Muscle layer of colon (tissue), 2 donors: ENCODE measurements at regions not wholly inside any gene's neighbourhood (a gene's known extent, or its start where the extent isn't known, plus 50 kb on each side); places are given as distances from the start of the nearest gene placed in this dataset.

ENCODE experiments used
- H3K27ac ChIP-seq: one replicate; pipeline ENCODE4 v1.7.0; 2013; ENCODE audit warnings: low read depth, mild to moderate bottlenecking, low read length, moderate library complexity
- H3K27me3 ChIP-seq, 2 donors: one replicate each; pipeline ENCODE4 v1.7.0; 2013; ENCODE audit warnings: low read length in 2 of 2, mild to moderate bottlenecking in 2 of 2; ENCODE audit not compliant: insufficient read depth in 2 of 2, control insufficient read depth in 1 of 2
- H3K36me3 ChIP-seq: one replicate; pipeline ENCODE4 v1.7.0; 2013; ENCODE audit warnings: mild to moderate bottlenecking, low read length; ENCODE audit not compliant: insufficient read depth
- H3K4me1 ChIP-seq: one replicate; pipeline ENCODE4 v1.7.0; 2013; ENCODE audit warnings: mild to moderate bottlenecking, low read length; ENCODE audit not compliant: insufficient read depth
- H3K4me3 ChIP-seq, 2 donors: one replicate each; pipeline ENCODE4 v1.7.0; 2013; ENCODE audit warnings: low read length in 2 of 2, low read depth in 1 of 2, mild to moderate bottlenecking in 1 of 2, moderate library complexity in 1 of 2
- H3K9ac ChIP-seq: one replicate; pipeline ENCODE4 v1.7.0; 2013; ENCODE audit warnings: low read length
- H3K9me3 ChIP-seq: one replicate; pipeline ENCODE4 v1.7.0; 2013; ENCODE audit warnings: mild to moderate bottlenecking, low read length
- donor health status: abdominal sarcoma.
- donor health status: Adenocarcinoma of cecum.

DNA sequence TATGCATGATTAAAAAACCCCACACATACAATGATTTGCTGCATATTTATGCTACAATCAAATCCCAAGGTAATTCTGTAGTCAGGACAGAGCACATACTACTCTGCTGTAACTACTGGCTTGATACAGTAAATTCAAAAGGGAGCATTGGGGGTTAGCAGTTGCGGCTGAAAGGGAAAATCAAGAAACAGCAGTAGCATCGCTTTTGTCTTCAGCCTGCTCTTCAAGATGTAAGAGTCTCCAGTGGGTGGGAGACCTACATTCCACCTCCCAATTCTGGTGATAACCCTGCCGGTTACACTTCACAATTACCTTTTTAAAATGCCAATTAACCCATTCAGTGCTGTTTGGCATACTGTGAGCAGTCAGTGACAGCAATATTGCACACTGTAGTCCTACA is 259.4 kb downstream of the NR2F2 start:
- Histone ChIP-seq H3K9ac (no peak overlapping the region), H3K4me3 (no peak overlapping the region), H3K27ac (no peak overlapping the region), H3K36me3 (no peaks in the 10 kb centered on the region), H3K27me3 (no peaks in the 10 kb centered on the region), H3K9me3 (no peaks in the 10 kb centered on the region), H3K4me1 (no peaks in the 10 kb centered on the region)

DNA sequence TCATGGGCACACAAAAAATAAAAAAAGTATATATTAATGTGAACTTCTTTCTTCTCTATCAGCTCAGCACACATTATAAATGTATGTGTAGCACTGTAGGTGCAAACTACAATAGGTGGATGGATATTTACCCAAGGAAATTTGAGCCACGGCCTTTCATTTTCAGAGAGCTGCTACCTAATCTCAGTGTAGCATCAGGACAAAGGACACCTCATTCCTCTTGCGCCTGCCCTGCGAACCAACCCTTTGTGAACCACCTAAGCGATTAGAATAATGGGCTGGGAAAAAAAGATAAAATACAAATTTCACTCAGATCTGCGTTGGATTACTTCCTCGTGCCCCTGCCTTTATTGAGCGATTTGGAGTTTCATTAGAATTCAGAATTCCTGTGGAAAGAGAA is 263.2 kb downstream of the NR2F2 start:
- no peaks in the 10 kb centered on the region for H3K27me3 ChIP-seq
- H3K4me1 ChIP-seq: no peaks in the 10 kb centered on the region
- H3K4me3 ChIP-seq: no peak overlapping the region
- H3K9ac ChIP-seq: no peak overlapping the region
- H3K36me3 ChIP-seq: no peaks in the 10 kb centered on the region
- H3K9me3 ChIP-seq: no peaks in the 10 kb centered on the region
- no peak overlapping the region for H3K27ac ChIP-seq

DNA sequence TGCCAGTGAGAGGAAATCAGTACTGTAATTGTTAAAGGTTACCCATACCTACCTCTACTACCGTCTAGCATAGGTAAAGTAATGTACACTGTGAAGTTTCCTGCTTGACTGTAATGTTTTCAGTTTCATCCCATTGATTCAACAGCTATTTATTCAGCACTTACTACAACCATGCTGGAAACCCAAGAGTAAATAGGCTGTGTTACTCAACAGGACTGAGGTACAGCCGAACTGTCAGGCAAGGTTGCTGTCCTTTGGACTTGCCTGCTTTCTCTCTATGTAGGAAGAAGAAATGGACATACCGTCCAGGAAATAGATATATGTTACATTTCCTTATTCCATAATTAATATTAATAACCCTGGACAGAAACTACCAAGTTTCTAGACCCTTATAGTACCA is 265.5 kb downstream of the NR2F2 start:
- Histone ChIP-seq H3K9ac (no peak overlapping the region), H3K4me1 (no peaks in the 10 kb centered on the region), H3K9me3 (no peaks in the 10 kb centered on the region), H3K27me3 (no peaks in the 10 kb centered on the region), H3K4me3 (no peak overlapping the region), H3K36me3 (no peaks in the 10 kb centered on the region), H3K27ac (no peak overlapping the region)

DNA sequence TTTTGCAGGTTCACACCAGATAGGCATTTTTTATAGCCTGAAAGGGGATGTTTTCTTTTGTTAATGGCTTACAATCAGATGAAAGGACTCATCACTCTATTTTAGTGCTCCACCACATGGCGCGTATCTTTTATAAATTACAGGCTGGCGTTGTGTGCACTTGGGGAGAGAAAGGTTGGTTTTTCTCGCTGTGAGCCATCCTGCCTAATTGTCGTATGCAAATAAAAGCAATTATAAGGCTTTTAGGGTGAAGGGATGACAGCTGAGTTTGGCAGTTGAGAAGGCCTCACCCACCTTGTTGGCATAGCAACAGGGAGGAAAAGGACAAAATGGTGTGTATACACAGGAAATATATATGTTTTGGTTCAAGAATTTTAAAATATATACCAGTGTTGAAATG is 268.0 kb downstream of the NR2F2 start:
- H3K4me1 ChIP-seq: no peaks in the 10 kb centered on the region
- H3K27me3 ChIP-seq: no peaks in the 10 kb centered on the region
- H3K27ac ChIP-seq: no peak overlapping the region
- no peaks in the 10 kb centered on the region for H3K9me3 ChIP-seq
- H3K4me3 ChIP-seq: no peak overlapping the region
- H3K36me3 ChIP-seq: no peaks in the 10 kb centered on the region
- no peak overlapping the region for H3K9ac ChIP-seq

DNA sequence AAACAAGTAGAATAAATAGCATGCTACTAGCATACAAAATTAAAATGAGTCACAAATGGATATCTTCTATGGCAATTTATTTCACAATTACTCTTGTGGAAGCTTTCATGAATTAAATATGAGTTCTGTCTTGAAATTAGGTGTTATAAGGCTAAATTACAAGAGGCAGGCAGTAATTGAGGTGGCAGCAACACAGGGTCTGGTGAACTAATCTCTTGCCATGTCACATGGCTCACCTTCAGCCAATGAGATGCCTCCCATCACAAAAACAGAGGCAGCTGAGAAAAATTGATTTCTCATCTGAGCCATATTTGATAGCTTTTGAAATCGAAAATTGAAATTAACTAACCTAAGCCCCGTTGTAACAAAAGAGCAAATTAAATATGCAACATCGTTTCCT is 268.8 kb downstream of the NR2F2 start:
- H3K27me3 ChIP-seq: no peaks in the 10 kb centered on the region
- no peaks in the 10 kb centered on the region for H3K4me1 ChIP-seq
- H3K27ac ChIP-seq: no peak overlapping the region
- no peaks in the 10 kb centered on the region for H3K36me3 ChIP-seq
- no peaks in the 10 kb centered on the region for H3K9me3 ChIP-seq
- no peak overlapping the region for H3K4me3 ChIP-seq
- H3K9ac ChIP-seq: no peak overlapping the region

DNA sequence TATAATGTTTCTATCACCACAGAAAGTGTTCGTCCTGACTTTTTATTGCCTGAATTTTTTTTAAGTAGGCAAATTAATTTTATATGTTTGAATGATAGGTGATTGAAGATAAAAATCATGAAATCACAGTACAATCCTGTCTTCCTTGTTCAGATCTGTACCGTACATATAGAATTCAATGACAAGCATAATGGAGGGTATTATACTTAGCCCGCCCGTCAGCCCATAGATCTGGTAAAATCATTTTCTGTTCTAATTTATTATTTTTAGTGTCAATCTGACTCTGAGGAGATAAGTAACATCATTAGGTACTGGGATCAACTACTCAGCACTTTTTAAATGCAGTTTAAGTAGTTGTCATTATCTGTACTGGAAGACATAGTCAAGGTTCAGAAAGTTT is 269.9 kb downstream of the NR2F2 start:
- no peak overlapping the region for H3K27ac ChIP-seq
- no peaks in the 10 kb centered on the region for H3K36me3 ChIP-seq
- no peak overlapping the region for H3K9ac ChIP-seq
- no peaks in the 10 kb centered on the region for H3K27me3 ChIP-seq
- H3K9me3 ChIP-seq: no peaks in the 10 kb centered on the region
- H3K4me1 ChIP-seq: no peaks in the 10 kb centered on the region
- H3K4me3 ChIP-seq: no peak overlapping the region

DNA sequence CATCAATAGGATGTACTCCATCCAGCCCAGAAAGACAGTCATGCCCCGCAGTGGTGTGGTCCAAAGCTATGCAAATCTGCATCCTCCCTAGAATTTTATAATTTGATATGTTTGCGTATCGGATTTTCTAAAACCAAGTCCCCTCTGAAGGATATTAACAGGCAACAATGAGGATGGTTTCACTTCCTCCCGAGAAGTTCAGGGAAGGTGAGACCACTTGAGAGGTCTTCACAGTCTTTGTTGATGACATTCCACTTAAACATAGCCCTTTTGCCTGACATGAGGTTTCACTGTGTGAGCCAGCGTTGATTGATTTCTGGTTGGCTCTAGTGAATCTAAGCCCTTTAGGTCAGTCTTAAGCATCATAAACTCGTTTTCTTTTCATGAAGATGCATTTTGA is 276.1 kb downstream of the NR2F2 start:
- Histone ChIP-seq H3K36me3 (no peaks in the 10 kb centered on the region), H3K27me3 (no peaks in the 10 kb centered on the region), H3K4me3 (no peak overlapping the region), H3K9me3 (no peaks in the 10 kb centered on the region), H3K27ac (no peak overlapping the region), H3K4me1 (no peaks in the 10 kb centered on the region), H3K9ac (no peak overlapping the region)

DNA sequence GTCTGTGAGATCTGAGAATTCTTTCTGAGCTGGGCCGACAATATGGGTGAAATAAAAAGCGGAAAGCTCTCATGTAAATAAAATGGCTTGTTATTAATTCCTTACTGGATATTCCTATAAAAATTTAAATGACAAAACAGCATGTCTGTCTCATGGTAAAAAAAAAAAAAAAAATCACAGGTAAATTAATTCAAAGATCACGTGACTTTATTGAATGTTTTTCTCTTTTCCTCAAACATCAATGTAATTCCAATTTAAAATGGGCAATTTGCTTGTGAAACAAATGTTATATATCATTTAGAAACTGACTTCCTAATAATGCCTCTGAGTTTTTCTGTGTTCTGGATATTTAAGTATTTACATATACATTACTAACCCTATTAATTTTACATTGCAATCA is 280.3 kb downstream of the NR2F2 start:
- H3K4me3 ChIP-seq: no peak overlapping the region
- no peaks in the 10 kb centered on the region for H3K4me1 ChIP-seq

DNA sequence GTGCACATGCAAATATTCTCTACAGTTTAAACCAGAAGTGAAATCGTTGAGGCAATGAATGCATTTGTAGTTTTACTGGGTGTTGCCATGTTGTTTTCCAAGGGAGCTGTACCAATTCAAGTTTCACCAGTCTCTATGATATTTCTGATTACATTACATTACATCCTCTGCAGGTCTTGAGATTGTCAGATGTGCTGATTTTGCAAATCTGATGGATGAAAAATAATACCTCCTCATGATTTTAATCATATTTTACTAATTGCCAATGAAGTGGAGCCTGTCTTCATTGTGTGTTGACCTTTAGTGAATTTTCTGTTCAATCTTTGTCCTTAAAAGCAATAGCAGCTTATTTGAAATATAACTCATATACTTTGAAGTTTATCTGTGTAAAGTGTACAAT is 282.4 kb downstream of the NR2F2 start:
- H3K27me3 ChIP-seq: no peaks in the 10 kb centered on the region
- H3K9ac ChIP-seq: no peak overlapping the region
- H3K36me3 ChIP-seq: no peaks in the 10 kb centered on the region
- H3K4me3 ChIP-seq: no peak overlapping the region
- peaks cover 7% of the 10 kb centered on the region for H3K9me3 ChIP-seq
- H3K4me1 ChIP-seq: no peaks in the 10 kb centered on the region
- H3K27ac ChIP-seq: no peak overlapping the region

More for the DNA sequence above, 280.3 kb downstream of the NR2F2 start:
- Histone ChIP-seq H3K36me3 (no peaks in the 10 kb centered on the region), H3K9ac (no peak overlapping the region), H3K9me3 (peaks cover 7% of the 10 kb centered on the region), H3K27ac (no peak overlapping the region), H3K27me3 (no peaks in the 10 kb centered on the region)

DNA sequence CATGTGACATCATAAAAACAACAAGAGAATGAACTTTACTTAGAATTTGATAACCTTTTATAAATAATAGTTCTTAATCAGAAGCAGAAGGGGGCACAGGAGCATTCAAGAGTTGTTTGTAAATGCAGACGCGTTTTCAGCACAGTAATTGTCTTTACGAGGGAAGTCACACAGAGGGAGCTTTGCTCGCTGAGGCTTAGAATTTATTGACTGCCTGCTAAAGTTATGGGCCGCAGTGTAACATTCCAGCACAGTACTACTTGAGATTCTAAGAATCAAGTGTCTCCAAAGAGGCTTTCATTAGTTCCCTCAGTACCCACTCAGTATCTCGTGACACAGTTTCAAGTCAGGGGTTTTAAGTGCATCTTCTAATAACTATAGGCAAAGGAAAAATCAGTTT is 288.7 kb downstream of the NR2F2 start:
- H3K4me1 ChIP-seq: no peaks in the 10 kb centered on the region
- H3K4me3 ChIP-seq: no peak overlapping the region
- no peaks in the 10 kb centered on the region for H3K27me3 ChIP-seq

DNA sequence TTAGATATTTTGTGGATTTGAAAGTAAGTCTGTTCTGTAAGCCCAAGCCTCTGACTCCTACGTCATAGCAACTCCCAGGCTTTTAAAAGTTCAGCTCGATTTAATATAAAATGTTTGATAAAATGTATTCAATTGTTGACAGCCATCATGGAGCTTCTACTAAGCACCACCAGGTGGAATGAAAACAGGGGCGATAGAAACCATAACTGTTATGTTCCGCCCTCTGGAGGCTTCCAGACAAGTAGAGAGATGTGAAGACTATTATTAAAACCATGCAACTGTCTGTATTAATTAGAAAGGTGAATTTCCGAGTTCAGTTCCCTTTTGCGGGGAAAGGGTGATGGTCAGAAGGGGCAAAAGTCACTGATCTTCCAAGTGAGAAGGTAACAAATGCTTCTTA is 292.2 kb downstream of the NR2F2 start:
- Histone ChIP-seq H3K9me3 (no peaks in the 10 kb centered on the region), H3K4me1 (peaks cover 9% of the 10 kb centered on the region), H3K27ac (no peak overlapping the region), H3K27me3 (no peaks in the 10 kb centered on the region), H3K4me3 (no peak overlapping the region), H3K9ac (no peak overlapping the region), H3K36me3 (no peaks in the 10 kb centered on the region)

More for the DNA sequence above, 288.7 kb downstream of the NR2F2 start:
- Histone ChIP-seq H3K9me3 (peaks cover 7% of the 10 kb centered on the region), H3K9ac (no peak overlapping the region), H3K27ac (no peak overlapping the region), H3K36me3 (no peaks in the 10 kb centered on the region)

DNA sequence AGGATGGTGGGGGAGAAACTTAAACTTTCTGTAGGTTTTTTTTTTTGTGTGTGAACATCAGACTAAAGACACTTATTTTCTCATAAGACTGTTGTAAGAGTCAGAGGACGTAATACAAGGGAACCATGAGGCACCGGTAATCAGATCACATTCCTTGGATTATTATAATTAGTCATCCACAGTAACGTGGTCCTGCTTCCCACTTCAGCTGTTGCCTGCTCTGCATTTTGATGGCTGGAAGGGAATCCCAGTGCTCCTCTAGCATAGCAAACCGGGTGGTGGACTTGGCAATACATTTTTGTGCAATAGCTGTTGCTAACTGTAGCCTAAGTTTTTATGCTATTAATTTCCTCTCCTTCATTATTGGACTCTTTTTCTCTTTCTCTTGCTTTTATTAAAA is 294.8 kb downstream of the NR2F2 start:
- Histone ChIP-seq H3K27me3 (no peaks in the 10 kb centered on the region), H3K36me3 (no peaks in the 10 kb centered on the region), H3K4me3 (no peak overlapping the region), H3K4me1 (peaks cover 18% of the 10 kb centered on the region), H3K9me3 (no peaks in the 10 kb centered on the region), H3K27ac (no peak overlapping the region), H3K9ac (no peak overlapping the region)
